Vagina (tissue), 2 donors: ENCODE measurements at regions not wholly inside any gene's neighbourhood (a gene's known extent, or its start where the extent isn't known, plus 50 kb on each side); places are given as distances from the start of the nearest gene placed in this dataset.

ENCODE experiments used
- POLR2A ChIP-seq, 2 donors: fragments of 450-650 bp; IDR thresholded peaks; one replicate each; pipeline ENCODE4 v1.6.1; 2017; ENCODE audit warnings: antibody characterized with exemption in 2 of 2, mild to moderate bottlenecking in 2 of 2, moderate library complexity in 2 of 2
- POLR2AphosphoS5 ChIP-seq, 2 donors: sonication (generic); formaldehyde crosslinking; IDR thresholded peaks; one replicate each; pipeline ENCODE4 v1.9.0; 2017; ENCODE audit warnings: antibody characterized with exemption in 2 of 2, mild to moderate bottlenecking in 2 of 2, low read depth in 1 of 2; ENCODE audit not compliant: insufficient read depth in 1 of 2

DNA sequence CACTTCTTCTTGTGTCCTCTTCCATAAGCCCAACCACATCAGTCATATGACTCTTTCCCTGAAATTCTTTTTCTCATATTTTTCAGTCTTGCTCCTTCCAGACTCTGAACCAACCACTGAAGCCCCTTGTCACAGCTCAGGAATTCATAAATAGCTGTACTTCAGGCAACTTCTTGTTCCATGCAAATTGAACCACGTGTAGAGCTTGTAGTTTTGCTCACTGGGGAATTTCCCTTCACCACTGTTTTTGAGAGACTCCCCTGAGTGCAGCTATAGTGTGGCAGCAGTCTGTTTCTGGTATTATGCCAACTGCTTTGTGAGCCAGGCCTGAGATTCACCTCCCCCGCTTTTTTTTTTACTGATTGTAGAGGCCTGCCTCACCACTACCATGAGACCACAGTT is 150.3 kb upstream of the SPAG17 start:
- TF ChIP-seq POLR2A (IDR thresholded peaks at IDR 0.05) = no peak
- no peak for TF ChIP-seq POLR2AphosphoS5 (IDR thresholded peaks at IDR 0.05; ENCODE audit: insufficient read depth in 1 of 2, low read depth in 1 of 2)
